Fibroblast of the aortic adventitia (primary cell): ENCODE measurements at regions not wholly inside any gene's neighbourhood (a gene's known extent, or its start where the extent isn't known, plus 50 kb on each side); places are given as distances from the start of the nearest gene placed in this dataset.

Source experiments
- DNase-seq: peaks from one replicate; pipeline ENCODE4 v3.0.0-alpha.2; 2010; ENCODE audit warnings: low read depth
- H3K4me3 ChIP-seq: 2 replicates; pipeline ENCODE4 v1.5.1; 2011; ENCODE audit warnings: low read depth, mild to moderate bottlenecking, control low read depth, low read length, moderate library complexity
- TF ChIP-seq, protein P1 (sequence below): IDR thresholded peaks from 2 replicates; pipeline ENCODE4 v1.5.1; 2011; ENCODE audit warnings: mild to moderate bottlenecking, low read length, control low read depth, inconsistent platforms; ENCODE audit not compliant: insufficient read depth

DNA sequence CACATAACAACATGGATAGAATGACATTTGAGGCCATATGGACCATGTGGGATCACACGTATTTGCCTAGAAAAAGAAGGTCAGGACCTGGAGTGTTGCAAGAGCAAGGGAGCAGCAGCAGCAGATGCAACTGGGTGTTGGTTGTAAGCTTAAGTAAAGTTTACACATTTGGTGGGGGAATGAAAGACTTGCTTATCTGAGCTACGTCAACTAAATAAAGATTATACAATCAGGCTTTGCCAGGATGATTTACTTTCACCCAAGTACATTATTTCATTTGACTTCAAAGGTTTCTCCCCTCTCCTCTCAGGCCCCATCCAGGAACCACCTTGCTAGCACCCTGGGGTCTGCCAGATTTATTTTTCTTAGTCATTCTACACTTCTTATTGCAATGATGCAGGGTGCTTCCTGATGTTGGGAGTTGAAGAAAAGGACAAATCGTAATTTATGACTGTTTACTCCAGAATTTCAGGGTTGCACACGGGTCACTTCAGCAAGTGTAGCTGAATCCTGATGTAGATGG is 591.9 kb upstream of the IGFBP3 start:
- DNase-seq, result no peak
- TF ChIP-seq, protein P1, sequence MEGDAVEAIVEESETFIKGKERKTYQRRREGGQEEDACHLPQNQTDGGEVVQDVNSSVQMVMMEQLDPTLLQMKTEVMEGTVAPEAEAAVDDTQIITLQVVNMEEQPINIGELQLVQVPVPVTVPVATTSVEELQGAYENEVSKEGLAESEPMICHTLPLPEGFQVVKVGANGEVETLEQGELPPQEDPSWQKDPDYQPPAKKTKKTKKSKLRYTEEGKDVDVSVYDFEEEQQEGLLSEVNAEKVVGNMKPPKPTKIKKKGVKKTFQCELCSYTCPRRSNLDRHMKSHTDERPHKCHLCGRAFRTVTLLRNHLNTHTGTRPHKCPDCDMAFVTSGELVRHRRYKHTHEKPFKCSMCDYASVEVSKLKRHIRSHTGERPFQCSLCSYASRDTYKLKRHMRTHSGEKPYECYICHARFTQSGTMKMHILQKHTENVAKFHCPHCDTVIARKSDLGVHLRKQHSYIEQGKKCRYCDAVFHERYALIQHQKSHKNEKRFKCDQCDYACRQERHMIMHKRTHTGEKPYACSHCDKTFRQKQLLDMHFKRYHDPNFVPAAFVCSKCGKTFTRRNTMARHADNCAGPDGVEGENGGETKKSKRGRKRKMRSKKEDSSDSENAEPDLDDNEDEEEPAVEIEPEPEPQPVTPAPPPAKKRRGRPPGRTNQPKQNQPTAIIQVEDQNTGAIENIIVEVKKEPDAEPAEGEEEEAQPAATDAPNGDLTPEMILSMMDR, result no peak
- H3K4me3 ChIP-seq, result no peak overlapping the region

DNA sequence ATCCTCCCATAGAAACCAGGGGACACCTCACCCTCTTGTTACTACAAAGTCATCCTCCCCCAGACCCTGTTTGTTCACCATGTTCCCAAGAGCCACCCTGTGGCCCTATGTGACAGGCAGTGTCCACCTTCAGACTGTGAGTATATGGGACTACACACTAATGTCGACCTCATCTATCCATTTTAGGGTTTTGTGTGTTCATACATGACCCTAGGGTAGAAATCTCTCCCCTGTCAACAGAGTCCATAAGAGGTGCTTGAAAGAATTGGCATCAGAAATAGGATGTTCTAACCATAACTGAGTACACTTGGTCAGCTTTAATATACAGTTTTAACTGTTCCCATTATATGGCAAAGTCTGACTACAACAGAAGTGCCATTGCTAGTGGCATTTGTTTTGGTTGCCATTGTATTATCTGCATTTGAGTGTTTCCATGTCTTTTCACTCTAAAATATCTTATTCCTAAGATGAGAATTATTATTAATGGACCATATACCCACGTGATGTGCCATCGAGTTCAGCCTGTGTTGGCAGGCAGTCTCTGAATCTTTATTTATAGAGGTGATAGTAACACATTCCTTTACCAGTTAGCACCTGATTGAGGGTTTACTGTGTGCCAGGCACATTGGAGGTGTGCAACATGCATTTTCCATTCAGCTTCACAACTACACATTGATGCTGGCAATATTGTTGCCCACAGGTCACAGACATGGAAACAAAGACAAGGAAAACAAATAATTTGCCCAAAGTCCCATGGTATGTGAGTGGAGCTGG is 590.6 kb upstream of the IGFBP3 start:
- H3K4me3 ChIP-seq, result no peak overlapping the region
- TF ChIP-seq, protein P1, result no peak
- no peak for DNase-seq

DNA sequence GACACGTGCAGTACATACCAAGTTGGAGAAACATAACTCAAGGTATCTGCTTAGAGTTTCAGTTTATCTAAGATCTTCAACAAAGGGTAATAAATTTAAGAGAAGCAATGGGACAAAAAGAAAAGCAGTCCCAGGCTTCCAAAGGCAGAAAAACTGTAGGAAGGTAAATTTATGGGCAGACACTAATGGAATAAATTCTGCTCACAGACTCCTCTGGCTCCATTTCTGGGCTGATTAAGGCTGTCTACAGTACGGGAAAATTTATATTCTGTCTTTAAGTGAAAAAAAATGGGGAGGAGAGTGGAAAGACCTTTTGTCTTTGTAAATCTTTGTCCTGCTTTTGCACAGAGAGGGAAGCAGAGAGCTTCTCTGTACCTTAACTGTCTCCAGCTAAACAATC is 587.5 kb upstream of the IGFBP3 start:
- H3K4me3 ChIP-seq, result no peak overlapping the region
- DNase-seq, result no peak
- TF ChIP-seq, protein P1, result no peak

DNA sequence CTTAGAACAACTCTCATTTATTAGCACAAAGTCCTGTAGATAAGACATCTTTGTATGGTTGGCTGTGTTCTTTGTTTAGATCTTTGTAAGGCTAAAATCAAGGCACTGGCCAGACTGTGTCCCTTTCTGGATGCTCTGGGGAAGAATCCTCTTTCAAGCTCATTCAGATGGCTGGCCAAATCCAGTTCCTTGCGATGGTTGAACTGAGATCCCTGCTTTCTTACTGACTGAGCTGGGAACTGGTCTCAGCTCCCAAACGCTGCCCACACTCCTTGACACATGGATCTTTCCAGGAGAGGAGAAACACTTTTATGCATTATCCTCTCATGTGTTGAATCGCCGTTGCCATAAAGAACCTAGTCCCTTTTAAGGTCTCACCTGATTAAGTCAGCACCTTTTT is 586.5 kb upstream of the IGFBP3 start:
- no peak for DNase-seq
- TF ChIP-seq, protein P1, result no peak
- H3K4me3 ChIP-seq, result no peak overlapping the region

DNA sequence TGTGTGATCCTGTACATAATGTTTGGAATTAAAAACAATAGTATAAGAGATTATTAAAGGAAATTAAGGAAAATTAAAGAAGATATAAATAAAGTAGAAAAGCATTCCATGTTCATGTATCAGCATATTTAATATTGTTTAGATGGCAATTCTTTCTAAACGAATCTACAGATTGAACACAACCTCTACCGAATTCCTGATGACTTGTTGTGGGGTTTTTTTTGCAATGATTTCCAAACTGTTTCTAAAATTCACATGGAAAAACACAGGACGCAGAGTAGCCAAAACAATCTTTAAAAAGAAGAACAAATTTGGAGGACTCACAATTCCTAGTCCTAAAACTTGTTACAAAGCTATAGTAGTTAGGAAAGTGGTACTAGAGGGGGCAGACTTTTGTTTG is 573.4 kb upstream of the IGFBP3 start:
- TF ChIP-seq, protein P1, result no peak
- no peak overlapping the region for H3K4me3 ChIP-seq
- DNase-seq, result no peak

DNA sequence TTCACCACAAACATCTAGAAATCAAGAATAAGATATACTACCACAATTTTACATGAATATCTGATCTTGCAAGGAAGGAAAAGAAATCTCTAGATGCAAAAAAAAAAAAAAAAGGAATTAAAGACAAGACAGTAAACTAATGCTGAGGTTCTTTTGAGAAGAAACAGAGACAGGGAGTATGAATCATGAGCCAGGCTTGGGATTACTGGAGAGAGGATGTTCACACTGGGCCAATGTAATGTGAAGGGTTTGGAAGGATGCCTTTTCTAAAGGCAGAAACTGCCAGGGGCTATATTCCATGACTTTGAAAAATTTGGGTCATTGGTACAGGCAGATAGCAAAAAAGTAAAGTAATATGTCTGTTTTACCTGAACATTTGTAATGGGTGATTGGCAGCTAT is 573.0 kb upstream of the IGFBP3 start:
- peak; percentile 66 for DNase-seq
- no peak overlapping the region for H3K4me3 ChIP-seq
- TF ChIP-seq, protein P1, result no peak
